HG02588 (cell line): ENCODE measurements at regions not wholly inside any gene's neighbourhood (a gene's known extent, or its start where the extent isn't known, plus 50 kb on each side); places are given as distances from the start of the nearest gene placed in this dataset.
A peak's percentile ranks its signal among the peaks of the same experiment; 100 is the strongest.

Experiments used
- ATAC-seq: cut with Tn5 transposase; IDR thresholded peaks from one replicate; pipeline ENCODE4 v1.9.1; 2021; ENCODE audit warnings: mild to moderate bottlenecking, moderate library complexity; ENCODE audit not compliant: unreplicated experiment

GRCh38 chr4:163755013-163755412, 260.5 kb downstream of the TMA16 start:
- ATAC-seq, result peak; percentile 64

GRCh38 chr4:163757219-163757618, 262.7 kb downstream of the TMA16 start:
- no peak for ATAC-seq

GRCh38 chr4:163758032-163758431, 263.5 kb downstream of the TMA16 start:
- no peak for ATAC-seq

- no peak for ATAC-seq
These were observed 268.3 kb downstream of the TMA16 start for GRCh38 chr4:163762741-163763140.

GRCh38 chr4:163764569-163764968, 270.1 kb downstream of the TMA16 start:
- ATAC-seq, result no peak

GRCh38 chr4:163768014-163768413, 273.5 kb downstream of the TMA16 start:
- no peak for ATAC-seq

- no peak for ATAC-seq
These were observed 277.7 kb downstream of the TMA16 start for GRCh38 chr4:163772238-163772637.

GRCh38 chr4:163773940-163774339, 279.4 kb downstream of the TMA16 start:
- no peak for ATAC-seq

GRCh38 chr4:163776957-163777356, 282.5 kb downstream of the TMA16 start:
- no peak for ATAC-seq

- no peak for ATAC-seq
These were observed 287.2 kb downstream of the TMA16 start for GRCh38 chr4:163781726-163782125.

GRCh38 chr4:163790231-163790630, 295.7 kb downstream of the TMA16 start:
- no peak for ATAC-seq

GRCh38 chr4:163795885-163796284, 301.4 kb downstream of the TMA16 start:
- no peak for ATAC-seq

- ATAC-seq, result no peak
These were observed 309.5 kb downstream of the TMA16 start for GRCh38 chr4:163804001-163804400.

- ATAC-seq, result no peak
These were observed 312.2 kb downstream of the TMA16 start for GRCh38 chr4:163806653-163807052.

- no peak for ATAC-seq
These were observed 313.5 kb downstream of the TMA16 start for GRCh38 chr4:163808011-163808410.

- peak; percentile 80 for ATAC-seq
These were observed 316.3 kb downstream of the TMA16 start for GRCh38 chr4:163810755-163811154.

- ATAC-seq, result peak; percentile 62
These were observed 321.3 kb downstream of the TMA16 start for GRCh38 chr4:163815776-163816175.

- no peak for ATAC-seq
These were observed 322.0 kb downstream of the TMA16 start for GRCh38 chr4:163816494-163816893.

- no peak for ATAC-seq
These were observed 324.2 kb downstream of the TMA16 start for GRCh38 chr4:163818673-163819072.

GRCh38 chr4:163833669-163834068, 339.2 kb downstream of the TMA16 start:
- no peak for ATAC-seq

GRCh38 chr4:163846008-163846407, 351.5 kb downstream of the TMA16 start:
- no peak for ATAC-seq

GRCh38 chr4:163852246-163852645, 357.8 kb downstream of the TMA16 start:
- ATAC-seq, result no peak

- no peak for ATAC-seq
These were observed 363.4 kb downstream of the TMA16 start for GRCh38 chr4:163857903-163858302.

GRCh38 chr4:163858515-163858914, 364.0 kb downstream of the TMA16 start:
- ATAC-seq, result no peak
